SK-N-MC (cell line): ENCODE measurements at regions not wholly inside any gene's neighbourhood (a gene's known extent, or its start where the extent isn't known, plus 50 kb on each side); places are given as distances from the start of the nearest gene placed in this dataset.
"Not testable (repeated sequence)": the region's sequence is repeated elsewhere in the genome, so short reads cannot be mapped to it uniquely, and the experiment has no call there.

Experiments
- DNase-seq: peaks from one replicate; pipeline ENCODE4 v3.0.0-alpha.2; 2011; ENCODE audit warnings: low read depth, low spot score
- H3K27ac ChIP-seq: fragments of 200-600 bp; sonication (generic); 2 replicates; pipeline ENCODE4 v1.5.1; 2016; ENCODE audit warnings: mixed run types
- H3K36me3 ChIP-seq: fragments of 200-600 bp; sonication (generic); 2 replicates; pipeline ENCODE4 v1.6.1; 2017; ENCODE audit warnings: antibody characterized with exemption, low read length, mixed read lengths; ENCODE audit not compliant: insufficient read depth
- H3K4me3 ChIP-seq: fragments of 200-600 bp; sonication (generic); 2 replicates; pipeline ENCODE4 v1.5.1; 2016
- H3K9ac ChIP-seq: fragments of 200-600 bp; sonication (generic); 2 replicates; pipeline ENCODE4 v1.8.0; 2017; ENCODE audit warnings: mixed run types, mixed read lengths; ENCODE audit not compliant: insufficient read length
- H3K9me3 ChIP-seq: fragments of 200-600 bp; sonication (generic); 2 replicates; pipeline ENCODE4 v1.6.1; 2017; ENCODE audit warnings: low read depth, mild to moderate bottlenecking, antibody characterized with exemption, low read length, moderate library complexity, mixed read lengths
- EZH2 ChIP-seq: fragments of 200-600 bp; sonication (generic); IDR thresholded peaks from one replicate; pipeline ENCODE4 v1.6.1; 2017; ENCODE audit warnings: antibody characterized with exemption
- FOXP2 ChIP-seq: optimal IDR thresholded peaks from 2 replicates; pipeline ENCODE3; 2011; ENCODE audit warnings: mild to moderate bottlenecking, moderate library complexity; ENCODE audit not compliant: insufficient read depth; ENCODE audit errors: extremely low read length, control extremely low read depth
- POLR2AphosphoS5 ChIP-seq: IDR thresholded peaks from 2 replicates; pipeline ENCODE4 v1.6.1; 2012; ENCODE audit warnings: mild to moderate bottlenecking, low read depth, low read length, borderline replicate concordance

DNA sequence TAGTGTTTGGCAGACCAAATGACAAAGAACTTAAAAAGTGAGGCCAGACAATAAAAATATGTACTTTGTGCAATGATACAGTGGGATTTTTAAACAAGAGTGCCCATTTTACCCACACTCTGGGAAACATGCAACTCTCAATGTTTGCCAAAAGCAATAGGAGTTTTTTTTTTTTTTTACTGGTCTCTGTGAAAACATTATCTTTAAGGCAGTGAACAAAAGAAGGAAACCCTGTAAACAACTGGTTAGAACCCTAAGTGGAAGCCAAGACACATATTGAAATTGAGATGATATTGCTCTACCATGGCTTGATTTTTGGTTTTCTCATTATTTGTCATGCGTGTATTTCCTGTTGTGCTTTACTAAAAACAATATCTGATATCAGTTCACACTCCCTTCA is 67.2 kb upstream of the PPP3CA start:
- Histone ChIP-seq H3K4me3 (no peak overlapping the region), H3K36me3 (no peaks in the 10 kb centered on the region), H3K9me3 (no peaks in the 10 kb centered on the region), H3K9ac (no peak overlapping the region), H3K27ac (no peak overlapping the region)
- no peak for TF ChIP-seq FOXP2
- DNase-seq = no peak

DNA sequence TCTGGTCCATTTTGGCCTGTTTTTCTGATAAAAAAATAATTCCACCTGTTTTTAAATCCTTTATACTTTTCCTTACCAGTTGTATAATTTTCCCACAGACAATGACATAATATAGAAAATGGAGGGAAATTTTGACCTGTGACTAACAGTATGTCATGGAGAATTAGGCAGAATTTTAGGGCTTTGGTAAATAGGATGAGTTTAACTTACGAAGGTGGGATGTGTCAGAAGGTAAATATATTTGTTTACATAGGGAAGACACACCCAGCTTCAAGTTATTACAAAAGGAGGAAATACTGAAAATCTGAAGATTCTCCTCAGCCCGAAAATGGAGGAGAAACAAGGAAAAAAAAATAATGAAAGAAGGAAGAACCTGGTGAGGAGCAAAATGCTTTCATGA is 64.6 kb upstream of the PPP3CA start:
- Histone ChIP-seq H3K9ac (no peak overlapping the region), H3K27ac (no peak overlapping the region)
- no peak for TF ChIP-seq FOXP2
- TF ChIP-seq POLR2AphosphoS5 = no peak
- no peak for TF ChIP-seq EZH2

DNA sequence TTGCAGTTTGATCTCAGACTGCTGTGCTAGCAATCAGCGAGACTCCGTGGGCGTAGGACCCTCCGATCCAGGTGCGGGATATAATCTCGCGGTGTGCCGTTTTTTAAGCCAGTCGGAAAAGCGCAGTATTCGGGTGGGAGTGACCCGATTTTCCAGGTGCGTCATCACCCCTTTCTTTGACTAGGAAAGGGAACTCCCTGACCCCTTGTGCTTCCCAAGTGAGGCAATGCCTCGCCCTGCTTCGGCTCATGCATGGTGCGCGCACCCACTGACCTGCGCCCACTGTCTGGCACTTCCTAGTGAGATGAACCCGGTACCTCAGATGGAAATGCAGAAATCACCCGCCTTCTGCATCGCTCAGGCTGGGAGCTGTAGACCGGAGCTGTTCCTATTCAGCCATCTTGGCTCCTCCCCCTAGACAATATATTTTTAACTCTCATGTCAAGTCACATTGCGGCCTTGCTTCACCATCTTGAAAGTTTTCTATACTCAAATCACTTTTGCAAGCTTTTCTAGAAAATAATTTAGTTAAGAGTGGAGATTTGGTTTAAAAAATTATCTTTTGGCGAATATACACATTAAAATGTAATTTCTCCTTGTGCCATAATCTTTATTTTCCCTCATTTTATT is 64.1 kb upstream of the PPP3CA start:
- not testable (repeated sequence) for H3K4me3 ChIP-seq, H3K27ac ChIP-seq, H3K36me3 ChIP-seq, DNase-seq, H3K9me3 ChIP-seq, H3K9ac ChIP-seq

More for the DNA sequence above, 64.6 kb upstream of the PPP3CA start:
- H3K9me3 ChIP-seq = no peaks in the 10 kb centered on the region
- no peak for DNase-seq
- H3K4me3 ChIP-seq = no peak overlapping the region
- H3K36me3 ChIP-seq = no peaks in the 10 kb centered on the region

DNA sequence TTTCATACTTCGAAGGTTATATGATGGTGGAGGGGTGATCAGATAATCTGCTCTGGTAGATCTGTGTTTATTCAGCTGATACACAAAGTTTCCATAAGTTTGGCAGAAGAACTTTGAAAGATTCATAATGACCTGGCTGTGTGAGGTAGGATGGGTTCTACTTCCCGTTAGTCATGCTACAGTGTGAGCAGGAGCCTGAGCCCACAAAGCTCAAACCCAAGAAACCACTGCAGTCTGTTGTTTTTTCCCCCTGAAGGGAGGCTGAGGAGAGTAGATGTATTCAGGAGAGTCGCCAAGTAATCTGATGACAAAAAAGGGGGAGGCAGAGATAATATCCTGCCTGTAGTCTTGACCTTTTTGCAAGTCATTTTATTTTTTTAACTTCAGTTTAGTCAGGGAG is 52.8 kb upstream of the PPP3CA start:
- no peak overlapping the region for H3K9ac ChIP-seq
- no peak for DNase-seq

DNA sequence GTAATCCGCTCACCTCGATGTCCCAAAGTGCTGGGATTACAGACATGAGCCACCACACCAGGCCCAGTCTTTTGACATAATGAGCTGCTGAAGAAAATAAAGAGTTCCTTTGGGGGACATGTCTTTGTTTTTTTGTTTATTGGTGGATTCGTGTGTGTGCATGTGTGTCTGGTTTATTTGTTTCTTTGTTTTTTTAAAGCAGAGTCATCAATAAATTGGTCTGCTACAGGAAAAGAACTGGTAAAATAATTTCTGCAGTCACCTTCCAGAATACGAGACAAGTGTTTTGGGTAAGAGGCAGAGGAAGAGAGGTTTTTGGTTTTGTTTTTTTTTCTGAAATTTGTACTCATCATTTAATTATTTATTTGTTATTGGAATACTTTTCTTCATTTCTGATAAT is 51.5 kb upstream of the PPP3CA start:
- TF ChIP-seq POLR2AphosphoS5 = no peak
- TF ChIP-seq FOXP2 = no peak
- no peak for TF ChIP-seq EZH2
- no peaks in the 10 kb centered on the region for H3K9me3 ChIP-seq
- no peak overlapping the region for H3K4me3 ChIP-seq
- no peaks in the 10 kb centered on the region for H3K36me3 ChIP-seq
- H3K27ac ChIP-seq = no peak overlapping the region
- H3K9ac ChIP-seq = no peak overlapping the region
- no peak for DNase-seq

More for the DNA sequence above, 52.8 kb upstream of the PPP3CA start:
- Histone ChIP-seq H3K9me3 (no peaks in the 10 kb centered on the region), H3K4me3 (no peak overlapping the region), H3K36me3 (no peaks in the 10 kb centered on the region), H3K27ac (no peak overlapping the region)
- TF ChIP-seq POLR2AphosphoS5 = no peak
- no peak for TF ChIP-seq FOXP2
- no peak for TF ChIP-seq EZH2
